AG09309 (cell line): ENCODE measurements at regions not wholly inside any gene's neighbourhood (a gene's known extent, or its start where the extent isn't known, plus 50 kb on each side); places are given as distances from the start of the nearest gene placed in this dataset.

Experiments
- DNase-seq: peaks from one replicate; pipeline ENCODE4 v3.0.0-alpha.2; 2010; ENCODE audit warnings: low read depth
- H3K4me3 ChIP-seq: 2 replicates; pipeline ENCODE4 v1.5.1; 2011; ENCODE audit warnings: mild to moderate bottlenecking, low read depth, low read length, moderate library complexity; ENCODE audit not compliant: control insufficient read depth
- CTCF ChIP-seq: IDR thresholded peaks from 2 replicates; pipeline ENCODE4 v1.5.1; 2011; ENCODE audit warnings: mild to moderate bottlenecking, low read depth, low read length, inconsistent platforms; ENCODE audit not compliant: insufficient read depth, control insufficient read depth; ENCODE audit errors: missing control alignments

DNA sequence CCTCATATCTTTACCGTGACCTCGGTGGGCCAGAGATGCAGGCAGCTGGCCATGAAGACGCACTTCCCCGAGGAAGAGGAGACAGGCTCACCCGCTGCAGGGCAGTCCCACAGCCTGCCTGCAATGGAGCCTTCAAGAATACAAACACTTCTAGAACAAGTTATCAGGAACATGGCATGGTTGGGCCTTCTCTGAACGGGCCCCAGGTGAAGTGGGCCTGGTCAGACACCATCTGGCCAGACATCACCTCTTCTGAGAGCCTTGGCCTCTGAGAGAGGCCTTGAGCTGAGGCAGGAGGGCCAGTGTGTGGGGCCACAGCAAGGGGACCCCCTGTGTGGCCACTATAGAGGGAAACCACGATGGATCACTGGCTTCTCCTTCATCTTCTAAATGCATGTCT lies 112.4 kb upstream of the GDF10 start:
- H3K4me3 ChIP-seq = no peak overlapping the region
- DNase-seq = no peak
- no peak for TF ChIP-seq CTCF

GRCh38 chr10:47188156-47188555 lies 111.8 kb upstream of the GDF10 start:
- DNase-seq = no peak
- no peak for TF ChIP-seq CTCF
- H3K4me3 ChIP-seq = no peak overlapping the region

GRCh38 chr10:47189802-47190201 lies 110.2 kb upstream of the GDF10 start:
- no peak for DNase-seq
- TF ChIP-seq CTCF = no peak
- no peak overlapping the region for H3K4me3 ChIP-seq

DNA sequence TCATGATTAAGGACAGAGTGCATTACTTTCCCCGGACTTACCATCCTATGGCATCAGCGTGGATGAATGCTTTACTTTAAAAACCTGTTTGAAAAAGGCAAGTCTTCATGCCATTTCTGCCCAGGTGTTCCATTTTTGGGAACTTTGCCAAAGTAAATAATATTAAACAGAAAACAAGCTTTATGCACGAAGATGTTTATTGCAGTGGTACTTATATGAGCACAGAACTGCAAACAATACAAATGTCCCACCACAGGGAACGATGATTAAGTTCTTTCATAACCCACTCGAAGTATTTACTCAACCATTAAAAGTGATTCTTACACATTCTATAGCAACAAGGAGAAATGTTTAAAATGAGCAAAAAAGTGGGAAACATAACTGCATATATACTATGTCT lies 109.7 kb upstream of the GDF10 start:
- no peak for TF ChIP-seq CTCF
- H3K4me3 ChIP-seq = no peak overlapping the region
- no peak for DNase-seq

- no peak overlapping the region for H3K4me3 ChIP-seq
- DNase-seq = no peak
- no peak for TF ChIP-seq CTCF
These were observed 109.1 kb upstream of the GDF10 start for GRCh38 chr10:47190802-47191450.

GRCh38 chr10:47192273-47192672 lies 107.7 kb upstream of the GDF10 start:
- DNase-seq = no peak
- no peak overlapping the region for H3K4me3 ChIP-seq
- no peak for TF ChIP-seq CTCF

- TF ChIP-seq CTCF = no peak
- DNase-seq = no peak
- no peak overlapping the region for H3K4me3 ChIP-seq
These were observed 106.3 kb upstream of the GDF10 start for GRCh38 chr10:47193666-47194065.
